Astrocyte of the spinal cord (primary cell): ENCODE measurements at regions not wholly inside any gene's neighbourhood (a gene's known extent, or its start where the extent isn't known, plus 50 kb on each side); places are given as distances from the start of the nearest gene placed in this dataset.

Experiments
- DNase-seq: peaks from one replicate; pipeline ENCODE4 v3.0.0; 2011; ENCODE audit warnings: low read depth, low spot score
- H3K4me3 ChIP-seq: 2 replicates; pipeline ENCODE4 v1.5.1; 2011; ENCODE audit warnings: low read depth, mild to moderate bottlenecking, low read length, moderate library complexity
- in situ Hi-C: cut with HindIII; loops from 2 replicates; pipeline ENCODE4 v1.10.0; 2017; ENCODE audit warnings: low sequenced_read_pairs
- TF ChIP-seq, protein P1 (sequence below): IDR thresholded peaks from 2 replicates; pipeline ENCODE4 v1.5.1; 2012; ENCODE audit warnings: low read depth, mild to moderate bottlenecking, low read length, inconsistent platforms

DNA sequence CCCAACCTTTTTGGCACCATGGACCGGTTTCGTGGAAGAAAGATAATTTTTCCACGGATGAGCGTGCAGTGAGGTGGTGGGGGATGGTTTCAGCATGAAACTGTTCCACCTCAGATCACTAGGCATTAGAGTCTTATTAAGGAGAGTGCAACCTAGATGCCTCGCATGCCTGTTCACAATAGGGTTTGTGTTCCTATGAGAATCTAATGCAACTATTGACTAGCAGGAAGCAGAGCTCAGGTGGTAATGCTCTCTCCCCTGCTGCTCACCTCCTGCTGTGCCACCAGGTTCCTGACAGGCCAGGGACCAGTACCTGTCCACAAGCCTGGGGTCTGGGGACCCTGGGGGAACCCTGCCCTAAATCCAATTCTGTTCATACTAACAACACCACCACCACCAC, 377.8 kb downstream of the OLFM3 start:
- TF ChIP-seq, protein P1, sequence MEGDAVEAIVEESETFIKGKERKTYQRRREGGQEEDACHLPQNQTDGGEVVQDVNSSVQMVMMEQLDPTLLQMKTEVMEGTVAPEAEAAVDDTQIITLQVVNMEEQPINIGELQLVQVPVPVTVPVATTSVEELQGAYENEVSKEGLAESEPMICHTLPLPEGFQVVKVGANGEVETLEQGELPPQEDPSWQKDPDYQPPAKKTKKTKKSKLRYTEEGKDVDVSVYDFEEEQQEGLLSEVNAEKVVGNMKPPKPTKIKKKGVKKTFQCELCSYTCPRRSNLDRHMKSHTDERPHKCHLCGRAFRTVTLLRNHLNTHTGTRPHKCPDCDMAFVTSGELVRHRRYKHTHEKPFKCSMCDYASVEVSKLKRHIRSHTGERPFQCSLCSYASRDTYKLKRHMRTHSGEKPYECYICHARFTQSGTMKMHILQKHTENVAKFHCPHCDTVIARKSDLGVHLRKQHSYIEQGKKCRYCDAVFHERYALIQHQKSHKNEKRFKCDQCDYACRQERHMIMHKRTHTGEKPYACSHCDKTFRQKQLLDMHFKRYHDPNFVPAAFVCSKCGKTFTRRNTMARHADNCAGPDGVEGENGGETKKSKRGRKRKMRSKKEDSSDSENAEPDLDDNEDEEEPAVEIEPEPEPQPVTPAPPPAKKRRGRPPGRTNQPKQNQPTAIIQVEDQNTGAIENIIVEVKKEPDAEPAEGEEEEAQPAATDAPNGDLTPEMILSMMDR: no peak
- no peak overlapping the region for H3K4me3 ChIP-seq
- DNase-seq: no peak
- in situ Hi-C loops: no loop called here

DNA sequence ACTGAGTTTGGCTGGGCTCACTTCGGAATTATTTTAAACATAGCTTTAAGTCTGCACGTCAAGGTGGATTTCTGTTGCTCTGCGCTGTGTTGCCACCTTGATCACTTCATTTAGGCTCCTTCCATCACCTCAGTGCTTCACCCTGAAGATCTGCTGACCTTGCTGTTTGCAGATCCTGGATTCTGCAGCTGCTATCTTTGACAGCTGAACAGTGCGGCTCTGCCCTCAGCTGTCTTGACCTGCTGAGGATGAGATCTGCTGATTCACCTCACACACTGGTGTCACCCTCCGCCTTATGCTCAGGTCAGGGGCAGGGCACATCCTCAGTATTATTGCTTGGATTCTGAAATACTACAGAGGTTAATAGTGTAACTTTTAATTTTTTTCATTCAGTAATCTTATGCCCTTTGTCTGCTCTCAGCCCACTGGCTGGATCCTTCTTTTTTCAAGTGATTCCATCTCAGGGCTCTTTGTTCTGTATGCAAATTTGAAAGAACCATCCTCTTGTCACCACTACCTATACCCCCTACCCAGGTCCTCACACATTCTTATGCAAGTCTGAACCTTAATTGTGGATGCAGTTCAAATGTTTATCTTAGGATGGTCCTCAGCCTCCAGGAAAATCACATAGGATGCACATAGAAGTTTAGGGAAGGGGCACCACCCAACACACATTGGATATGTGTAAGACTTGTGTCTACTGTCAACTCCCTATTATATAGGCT, 364.0 kb downstream of the OLFM3 start:
- in situ Hi-C loops: no loop called here
- no peak for DNase-seq
- TF ChIP-seq, protein P1: no peak
- no peak overlapping the region for H3K4me3 ChIP-seq

DNA sequence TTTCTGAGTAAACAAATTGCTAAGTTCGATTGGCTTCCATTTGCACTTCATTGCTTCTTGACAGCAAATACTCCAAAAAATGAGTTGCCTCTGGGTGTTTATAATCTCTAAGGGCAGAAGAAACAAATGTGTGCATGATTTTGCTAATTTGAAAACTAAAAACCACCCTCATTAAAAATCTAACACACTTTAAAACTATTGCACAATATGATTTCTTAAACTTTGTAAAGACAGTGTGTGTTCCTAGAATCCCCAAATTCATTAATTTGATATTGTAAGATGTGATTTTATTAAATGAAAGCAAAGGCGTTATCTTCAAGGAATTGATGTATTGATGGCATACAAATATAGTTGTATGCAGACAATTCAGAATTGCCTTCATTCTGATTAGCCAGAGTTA, 350.9 kb downstream of the OLFM3 start:
- in situ Hi-C loops: no loop called here
- no peak for DNase-seq
- H3K4me3 ChIP-seq: no peak overlapping the region
- TF ChIP-seq, protein P1: no peak

DNA sequence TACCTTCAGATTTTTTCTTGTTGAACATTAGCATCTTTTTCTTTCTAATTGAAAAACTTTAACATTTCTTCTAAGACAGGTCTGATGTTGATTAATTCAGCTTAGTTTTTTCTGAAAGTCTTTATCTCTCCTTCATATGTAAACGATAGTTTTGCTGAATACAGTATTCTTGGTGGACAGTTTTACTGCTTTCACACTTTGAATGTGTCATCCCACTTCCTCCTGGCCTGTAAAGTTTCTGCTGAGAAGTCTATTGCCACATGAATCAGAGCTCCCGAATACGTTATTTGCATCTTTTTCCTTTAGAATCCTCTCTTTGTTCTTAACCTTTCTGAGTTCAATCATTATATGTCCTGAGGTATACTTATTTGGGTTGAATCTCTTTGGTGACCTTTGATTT, 344.2 kb downstream of the OLFM3 start:
- TF ChIP-seq, protein P1: no peak
- in situ Hi-C loops: no loop called here

DNA sequence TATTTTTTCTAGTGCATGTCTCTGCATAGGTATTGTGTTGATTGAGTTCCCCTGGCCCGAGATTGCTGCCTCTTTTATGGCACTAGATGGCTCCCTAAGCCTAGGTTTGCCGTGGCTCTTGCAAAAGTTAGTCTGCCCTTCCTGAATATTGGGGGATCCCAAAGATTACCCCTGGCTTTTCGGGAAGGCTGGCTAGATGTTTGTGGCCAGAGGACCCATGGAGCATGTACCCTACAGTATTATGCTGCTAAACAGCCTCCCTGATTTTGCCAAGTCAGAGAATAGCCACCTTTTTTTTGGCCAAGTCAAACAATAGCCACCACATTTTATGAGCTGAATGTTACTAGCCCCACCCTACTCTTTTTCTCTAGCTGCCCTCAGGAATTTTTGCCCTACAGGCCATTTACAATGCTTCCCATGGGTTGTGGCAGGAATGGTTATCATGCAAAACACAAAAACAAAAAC, 343.2 kb downstream of the OLFM3 start:
- in situ Hi-C loops: no loop called here
- peak; percentile 4 for DNase-seq
- no peak overlapping the region for H3K4me3 ChIP-seq
- TF ChIP-seq, protein P1: peak; percentile 33

More for the DNA sequence above, 344.2 kb downstream of the OLFM3 start:
- no peak for DNase-seq
- H3K4me3 ChIP-seq: no peak overlapping the region

DNA sequence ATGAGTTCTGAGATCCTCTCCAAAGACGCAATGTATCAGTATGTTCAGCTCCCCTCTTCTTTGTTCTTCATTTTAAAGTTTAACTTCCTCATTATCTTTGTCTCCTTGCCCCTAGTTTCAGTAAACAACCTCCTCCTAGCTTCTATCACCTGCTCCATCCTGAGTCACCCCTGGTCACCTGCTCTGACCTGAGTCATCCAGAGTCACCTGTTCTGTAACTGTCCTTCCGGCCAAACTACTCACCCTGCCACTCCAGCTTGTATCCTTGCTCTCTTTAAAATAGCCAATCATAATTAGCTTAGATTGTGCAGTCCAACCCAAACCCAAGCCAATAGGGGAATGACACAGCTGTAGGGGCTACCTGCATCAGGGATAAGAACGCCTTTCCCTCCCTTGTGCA, 332.0 kb downstream of the OLFM3 start:
- no peak overlapping the region for H3K4me3 ChIP-seq
- no peak for DNase-seq
- in situ Hi-C loops: no loop called here
- TF ChIP-seq, protein P1: no peak
